ENCODE measurements at regions not wholly inside any gene's neighbourhood (a gene's known extent, or its start where the extent isn't known, plus 50 kb on each side); places are given as distances from the start of the nearest gene placed in this dataset.

DNA sequence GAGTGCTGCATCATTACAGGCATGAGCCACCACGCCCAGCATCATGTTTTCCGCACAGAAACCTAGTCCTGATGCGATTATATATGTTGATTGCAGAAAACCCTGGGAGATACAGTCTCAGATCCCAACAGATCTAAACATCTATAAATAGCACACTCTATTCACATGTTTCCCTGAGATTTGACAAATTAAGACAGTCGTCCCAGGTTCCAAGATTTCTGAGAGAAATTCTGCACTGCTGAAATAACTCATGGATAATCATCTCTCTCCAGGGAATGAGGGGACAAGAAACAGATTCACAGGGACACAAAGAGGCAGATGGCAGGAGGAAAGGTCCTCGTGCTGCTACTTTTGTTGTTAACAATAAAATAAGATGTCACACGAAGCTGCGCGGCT is 393.1 kb upstream of the CELF2 start:
- CTCF ChIA-PET, result no interaction called here
- no peak overlapping the region for H3K27ac Mint-ChIP-seq
- POLR2A ChIA-PET, result no interaction called here

DNA sequence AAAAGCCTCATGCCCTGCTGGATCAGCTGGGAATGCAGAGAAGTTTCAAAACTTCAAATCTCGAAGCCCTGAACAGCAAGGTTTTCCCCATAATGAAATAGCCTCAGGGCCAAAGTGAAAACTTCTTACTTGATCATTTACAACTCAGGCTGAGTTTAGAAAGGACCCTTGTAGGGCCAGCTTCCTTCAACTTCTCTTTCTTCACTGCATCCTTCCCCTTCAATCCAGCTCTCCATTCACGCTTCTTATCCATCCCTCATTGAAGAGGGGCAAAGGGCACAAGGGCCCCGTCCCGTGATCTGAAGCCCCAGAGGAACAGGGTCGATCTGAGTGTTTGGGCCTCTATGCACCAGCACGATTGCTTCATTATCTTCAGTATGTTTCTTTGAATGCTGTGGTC is 392.2 kb upstream of the CELF2 start:
- CTCF ChIA-PET, result no interaction called here
- WGBS (ENCODE audit: insufficient coverage), result 76% methylated on average over 2 of the region's 6 CpGs
- peaks cover 0 to 2% of the 10 kb centered on the region in 2 donors for H3K27me3 Mint-ChIP-seq

More for the DNA sequence above, 393.1 kb upstream of the CELF2 start:
- DNase-seq (no peak), ATAC-seq (replicated peaks in 1 of 4) (no peak)
- Mint-ChIP-seq H3K36me3 (no peaks in the 10 kb centered on the region), H3K4me3 (no peak overlapping the region), H3K9me3 (no peaks in the 10 kb centered on the region), H3K27me3 (peaks cover 0 to 2% of the 10 kb centered on the region in 2 donors), H3K4me1 (no peaks in the 10 kb centered on the region)
- Histone ChIP-seq H3K27ac (ENCODE audit: low read length) (no peak overlapping the region), H3K4me1 (ENCODE audit: control insufficient read depth in 1 of 2, extremely low read depth in 1 of 2, insufficient read depth in 2 of 2, low read length in 2 of 2) (no peaks in the 10 kb centered on the region), H3K4me3 (ENCODE audit: control insufficient read depth in 1 of 2, extremely low read depth in 1 of 2, low read length in 1 of 2) (no peak overlapping the region), H3K36me3 (ENCODE audit: control insufficient read depth in 2 of 2, extremely low read depth in 1 of 2, insufficient read depth in 1 of 2, low read length in 1 of 2) (no peaks in the 10 kb centered on the region), H3K27me3 (replicated peaks in 1 of 2; ENCODE audit: control insufficient read depth in 2 of 2, extremely low read depth in 1 of 2, insufficient read depth in 2 of 2, low read length in 1 of 2) (peaks cover 0 to 3% of the 10 kb centered on the region in 2 experiments), H3K9me3 (no peaks in the 10 kb centered on the region)
- WGBS (ENCODE audit: insufficient coverage), result 92% methylated on average over 4 of the region's 8 CpGs

DNA sequence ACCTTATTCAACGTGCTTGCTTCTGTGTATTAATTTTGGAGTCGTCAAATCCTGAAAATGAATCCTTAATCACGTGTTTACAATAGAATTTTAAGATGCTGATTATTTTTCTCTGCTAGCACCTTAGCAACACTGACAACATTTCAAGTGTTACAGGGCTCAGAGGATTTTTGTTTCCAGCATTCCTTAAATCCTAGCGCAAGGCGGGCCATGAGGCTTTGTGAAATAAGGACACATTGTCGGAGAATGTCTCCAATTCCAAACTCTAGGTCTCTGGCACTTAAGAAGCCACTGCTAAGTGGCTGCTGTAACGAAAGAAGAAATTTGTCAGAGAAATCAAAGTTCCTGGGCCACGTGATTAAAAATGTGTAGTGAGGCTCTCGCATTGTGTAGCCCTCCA is 390.9 kb upstream of the CELF2 start:
- no peak overlapping the region for H3K27ac Mint-ChIP-seq
- ChIA-PET CTCF (no interaction called here), POLR2A (no interaction called here)
- H3K36me3 Mint-ChIP-seq, result no peaks in the 10 kb centered on the region
- no peak overlapping the region for H3K4me3 Mint-ChIP-seq
- H3K9me3 Mint-ChIP-seq, result no peaks in the 10 kb centered on the region
- DNase-seq (no peak), ATAC-seq (replicated peaks in 1 of 4) (no peak)
- Histone ChIP-seq H3K4me3 (ENCODE audit: control insufficient read depth in 1 of 2, extremely low read depth in 1 of 2, low read length in 1 of 2) (no peak overlapping the region), H3K27ac (ENCODE audit: low read length) (no peak overlapping the region), H3K36me3 (ENCODE audit: control insufficient read depth in 2 of 2, extremely low read depth in 1 of 2, insufficient read depth in 1 of 2, low read length in 1 of 2) (no peaks in the 10 kb centered on the region), H3K4me1 (ENCODE audit: control insufficient read depth in 1 of 2, extremely low read depth in 1 of 2, insufficient read depth in 2 of 2, low read length in 2 of 2) (no peaks in the 10 kb centered on the region), H3K9me3 (no peaks in the 10 kb centered on the region), H3K27me3 (replicated peaks in 1 of 2; ENCODE audit: control insufficient read depth in 2 of 2, extremely low read depth in 1 of 2, insufficient read depth in 2 of 2, low read length in 1 of 2) (no peaks in the 10 kb centered on the region)
- no CpG with 5 or more reads among the region's 9 CpGs for WGBS (ENCODE audit: insufficient coverage)
- H3K4me1 Mint-ChIP-seq, result no peaks in the 10 kb centered on the region
- H3K27me3 Mint-ChIP-seq, result peaks cover 0 to 2% of the 10 kb centered on the region in 2 donors

More for the DNA sequence above, 392.2 kb upstream of the CELF2 start:
- Mint-ChIP-seq H3K36me3 (no peaks in the 10 kb centered on the region), H3K4me1 (no peaks in the 10 kb centered on the region), H3K4me3 (no peak overlapping the region), H3K27ac (no peak overlapping the region), H3K9me3 (no peaks in the 10 kb centered on the region)
- Histone ChIP-seq H3K4me1 (ENCODE audit: control insufficient read depth in 1 of 2, extremely low read depth in 1 of 2, insufficient read depth in 2 of 2, low read length in 2 of 2) (no peaks in the 10 kb centered on the region), H3K9me3 (no peaks in the 10 kb centered on the region), H3K27ac (ENCODE audit: low read length) (no peak overlapping the region), H3K4me3 (ENCODE audit: control insufficient read depth in 1 of 2, extremely low read depth in 1 of 2, low read length in 1 of 2) (no peak overlapping the region), H3K27me3 (replicated peaks in 1 of 2; ENCODE audit: control insufficient read depth in 2 of 2, extremely low read depth in 1 of 2, insufficient read depth in 2 of 2, low read length in 1 of 2) (no peaks in the 10 kb centered on the region), H3K36me3 (ENCODE audit: control insufficient read depth in 2 of 2, extremely low read depth in 1 of 2, insufficient read depth in 1 of 2, low read length in 1 of 2) (no peaks in the 10 kb centered on the region)
- ATAC-seq (replicated peaks in 1 of 4) (no peak), DNase-seq (no peak)
- POLR2A ChIA-PET, result no interaction called here

DNA sequence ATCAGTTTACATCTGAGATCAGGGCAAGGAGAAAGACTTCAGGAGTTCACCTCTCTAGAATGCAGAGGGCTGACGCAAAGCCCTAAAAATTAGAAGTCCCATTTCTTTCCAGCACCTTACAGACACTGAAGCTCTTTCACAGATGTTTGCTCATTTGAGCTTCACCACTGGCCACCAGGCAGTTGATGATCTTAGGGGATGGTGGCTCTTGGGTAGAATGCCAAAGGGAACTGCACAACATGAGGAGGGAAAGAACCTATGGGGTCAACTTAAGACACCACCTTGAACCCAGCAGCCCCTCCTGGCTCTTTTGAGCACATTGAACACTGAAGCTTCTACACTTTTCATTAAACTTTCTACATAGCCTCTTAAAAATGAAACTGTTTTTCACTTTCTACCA is 390.3 kb upstream of the CELF2 start:
- Histone ChIP-seq H3K4me1 (ENCODE audit: control insufficient read depth in 1 of 2, extremely low read depth in 1 of 2, insufficient read depth in 2 of 2, low read length in 2 of 2) (no peaks in the 10 kb centered on the region), H3K27me3 (replicated peaks in 1 of 2; ENCODE audit: control insufficient read depth in 2 of 2, extremely low read depth in 1 of 2, insufficient read depth in 2 of 2, low read length in 1 of 2) (no peaks in the 10 kb centered on the region), H3K4me3 (ENCODE audit: control insufficient read depth in 1 of 2, extremely low read depth in 1 of 2, low read length in 1 of 2) (no peak overlapping the region), H3K9me3 (no peaks in the 10 kb centered on the region), H3K27ac (ENCODE audit: low read length) (no peak overlapping the region), H3K36me3 (ENCODE audit: control insufficient read depth in 2 of 2, extremely low read depth in 1 of 2, insufficient read depth in 1 of 2, low read length in 1 of 2) (no peaks in the 10 kb centered on the region)
- ATAC-seq (replicated peaks in 1 of 4) (no peak), DNase-seq (no peak)
- no peak overlapping the region for H3K27ac Mint-ChIP-seq
- H3K4me1 Mint-ChIP-seq, result no peaks in the 10 kb centered on the region
- 100% methylated on average over 1 of the region's 1 CpG for WGBS (ENCODE audit: insufficient coverage)
- H3K9me3 Mint-ChIP-seq, result no peaks in the 10 kb centered on the region
- POLR2A ChIA-PET, result no interaction called here
- H3K27me3 Mint-ChIP-seq, result peaks cover 0 to 2% of the 10 kb centered on the region in 2 donors
- no peak overlapping the region for H3K4me3 Mint-ChIP-seq
- no peaks in the 10 kb centered on the region for H3K36me3 Mint-ChIP-seq
- CTCF ChIA-PET, result no interaction called here

DNA sequence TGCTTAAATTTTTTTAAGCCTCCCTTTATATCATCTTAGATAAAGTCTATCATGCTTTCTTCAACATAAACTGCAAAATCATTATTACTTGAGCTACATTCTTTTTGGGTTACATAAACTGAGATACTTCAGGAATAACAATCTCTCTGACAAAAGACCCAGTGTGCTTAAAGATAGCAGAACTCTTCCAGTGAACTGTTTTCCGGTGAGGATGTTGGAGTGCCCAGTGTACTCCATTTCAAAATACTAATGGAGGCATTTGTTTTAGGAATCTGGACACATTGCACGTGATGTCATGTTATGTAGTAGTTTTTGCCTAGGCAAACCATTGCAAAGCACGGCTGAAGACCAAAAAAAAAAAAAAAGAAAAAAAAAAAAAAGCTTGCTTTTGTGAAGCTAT is 388.2 kb upstream of the CELF2 start:
- H3K27ac Mint-ChIP-seq, result no peak overlapping the region
- no peaks in the 10 kb centered on the region for H3K9me3 Mint-ChIP-seq
- Histone ChIP-seq H3K4me3 (ENCODE audit: control insufficient read depth in 1 of 2, extremely low read depth in 1 of 2, low read length in 1 of 2) (no peak overlapping the region), H3K4me1 (ENCODE audit: control insufficient read depth in 1 of 2, extremely low read depth in 1 of 2, insufficient read depth in 2 of 2, low read length in 2 of 2) (no peaks in the 10 kb centered on the region), H3K27ac (ENCODE audit: low read length) (no peak overlapping the region), H3K36me3 (ENCODE audit: control insufficient read depth in 2 of 2, extremely low read depth in 1 of 2, insufficient read depth in 1 of 2, low read length in 1 of 2) (no peaks in the 10 kb centered on the region), H3K9me3 (no peaks in the 10 kb centered on the region), H3K27me3 (replicated peaks in 1 of 2; ENCODE audit: control insufficient read depth in 2 of 2, extremely low read depth in 1 of 2, insufficient read depth in 2 of 2, low read length in 1 of 2) (no peaks in the 10 kb centered on the region)
- CTCF ChIA-PET, result interaction anchor here in 1 of 2 donors (0.6 kb wide), 1 partner anchor 1569 kb away, joined by 6 read pairs; no protein-coding TSS in a partner anchor
- no peak overlapping the region for H3K4me3 Mint-ChIP-seq
- no CpG with 5 or more reads among the region's 3 CpGs for WGBS (ENCODE audit: insufficient coverage)
- H3K36me3 Mint-ChIP-seq, result no peaks in the 10 kb centered on the region
- POLR2A ChIA-PET, result no interaction called here
- H3K4me1 Mint-ChIP-seq, result no peaks in the 10 kb centered on the region
- peaks cover 0 to 2% of the 10 kb centered on the region in 2 donors for H3K27me3 Mint-ChIP-seq
- ATAC-seq (replicated peaks in 1 of 4) (no peak), DNase-seq (no peak)

DNA sequence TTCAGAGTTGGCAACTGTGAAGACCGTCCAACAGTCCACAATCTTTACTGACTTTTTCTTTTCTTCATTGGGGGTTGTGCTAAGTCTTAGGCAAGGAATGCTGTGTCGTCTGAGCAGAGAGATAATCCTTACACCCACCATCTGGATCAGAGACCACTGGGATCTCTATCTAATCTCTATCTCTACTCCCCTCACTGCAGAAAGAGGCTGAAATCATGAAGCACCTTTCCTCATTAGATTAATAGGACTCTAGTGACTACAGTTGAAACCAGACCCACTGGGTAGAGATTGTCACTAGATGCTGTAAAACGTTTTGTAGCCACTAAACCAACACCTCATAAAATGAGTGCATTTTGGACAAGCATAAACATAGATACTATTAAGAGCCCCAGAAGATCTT is 387.4 kb upstream of the CELF2 start:
- CTCF ChIA-PET, result interaction anchor here in 1 of 2 donors (0.6 kb wide), 1 partner anchor 1570 kb away, joined by 6 read pairs; no protein-coding TSS in a partner anchor
- peaks cover 2 to 7% of the 10 kb centered on the region in 2 donors for H3K27me3 Mint-ChIP-seq
- H3K4me1 Mint-ChIP-seq, result no peaks in the 10 kb centered on the region
- H3K9me3 Mint-ChIP-seq, result no peaks in the 10 kb centered on the region
- DNase-seq (no peak), ATAC-seq (replicated peaks in 1 of 4) (no peak)
- POLR2A ChIA-PET, result no interaction called here
- peaks cover 0 to 4% of the 10 kb centered on the region in 2 experiments for H3K27me3 ChIP-seq (replicated peaks in 1 of 2; ENCODE audit: control insufficient read depth in 2 of 2, extremely low read depth in 1 of 2, insufficient read depth in 2 of 2, low read length in 1 of 2)
- no CpG with 5 or more reads among the region's 3 CpGs for WGBS (ENCODE audit: insufficient coverage)
- no peak overlapping the region for H3K27ac ChIP-seq (ENCODE audit: low read length)
- H3K36me3 Mint-ChIP-seq, result no peaks in the 10 kb centered on the region
- no peak overlapping the region for H3K4me3 Mint-ChIP-seq
- no peaks in the 10 kb centered on the region for H3K36me3 ChIP-seq (ENCODE audit: control insufficient read depth in 2 of 2, extremely low read depth in 1 of 2, insufficient read depth in 1 of 2, low read length in 1 of 2)
- H3K9me3 ChIP-seq, result no peaks in the 10 kb centered on the region
- no peak overlapping the region for H3K4me3 ChIP-seq (ENCODE audit: control insufficient read depth in 1 of 2, extremely low read depth in 1 of 2, low read length in 1 of 2)
- no peaks in the 10 kb centered on the region for H3K4me1 ChIP-seq (ENCODE audit: control insufficient read depth in 1 of 2, extremely low read depth in 1 of 2, insufficient read depth in 2 of 2, low read length in 2 of 2)
- no peak overlapping the region for H3K27ac Mint-ChIP-seq

DNA sequence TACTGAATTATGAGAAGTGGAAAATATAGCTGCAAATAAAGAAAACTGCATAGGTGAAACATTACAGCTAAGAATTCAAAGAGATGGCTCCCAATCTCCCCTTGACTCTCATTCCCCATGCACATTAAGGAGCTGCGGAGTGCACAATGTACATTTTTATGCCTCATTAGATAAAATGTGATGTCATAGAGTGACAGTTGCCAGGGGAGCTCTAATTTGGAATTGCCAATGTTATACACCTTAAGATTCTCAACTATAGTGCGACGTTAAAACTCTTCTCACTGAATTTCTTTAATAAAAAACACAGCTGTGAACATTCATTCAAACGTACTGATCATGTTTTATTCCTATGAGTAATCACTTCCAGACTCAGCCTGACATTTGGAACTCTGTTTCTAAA is 386.9 kb upstream of the CELF2 start:
- H3K4me3 ChIP-seq (ENCODE audit: control insufficient read depth in 1 of 2, extremely low read depth in 1 of 2, low read length in 1 of 2), result no peak overlapping the region
- peaks cover 6 to 10% of the 10 kb centered on the region in 2 donors for H3K27me3 Mint-ChIP-seq
- H3K4me3 Mint-ChIP-seq, result no peak overlapping the region
- no peaks in the 10 kb centered on the region for H3K4me1 ChIP-seq (ENCODE audit: control insufficient read depth in 1 of 2, extremely low read depth in 1 of 2, insufficient read depth in 2 of 2, low read length in 2 of 2)
- no peak overlapping the region for H3K27ac ChIP-seq (ENCODE audit: low read length)
- no peaks in the 10 kb centered on the region for H3K36me3 ChIP-seq (ENCODE audit: control insufficient read depth in 2 of 2, extremely low read depth in 1 of 2, insufficient read depth in 1 of 2, low read length in 1 of 2)
- H3K27me3 ChIP-seq (replicated peaks in 1 of 2; ENCODE audit: control insufficient read depth in 2 of 2, extremely low read depth in 1 of 2, insufficient read depth in 2 of 2, low read length in 1 of 2), result peaks cover 0 to 4% of the 10 kb centered on the region in 2 experiments
- ATAC-seq (replicated peaks in 1 of 4) (no peak), DNase-seq (no peak)
- H3K27ac Mint-ChIP-seq, result no peak overlapping the region
- no peaks in the 10 kb centered on the region for H3K9me3 ChIP-seq
- ChIA-PET CTCF (no interaction called here), POLR2A (no interaction called here)
- 94% methylated on average over 3 of the region's 4 CpGs for WGBS (ENCODE audit: insufficient coverage)
- H3K4me1 Mint-ChIP-seq, result no peaks in the 10 kb centered on the region
- H3K9me3 Mint-ChIP-seq, result no peaks in the 10 kb centered on the region
- no peaks in the 10 kb centered on the region for H3K36me3 Mint-ChIP-seq
